SHP77 (cell line): ENCODE measurements at regions not wholly inside any gene's neighbourhood (a gene's known extent, or its start where the extent isn't known, plus 50 kb on each side); places are given as distances from the start of the nearest gene placed in this dataset.

Experiments used
- DNase-seq, 2 experiments: peaks; one replicate each; lab custom pipeline; 2025; lab: John Stamatoyannopoulos, UW

DNA sequence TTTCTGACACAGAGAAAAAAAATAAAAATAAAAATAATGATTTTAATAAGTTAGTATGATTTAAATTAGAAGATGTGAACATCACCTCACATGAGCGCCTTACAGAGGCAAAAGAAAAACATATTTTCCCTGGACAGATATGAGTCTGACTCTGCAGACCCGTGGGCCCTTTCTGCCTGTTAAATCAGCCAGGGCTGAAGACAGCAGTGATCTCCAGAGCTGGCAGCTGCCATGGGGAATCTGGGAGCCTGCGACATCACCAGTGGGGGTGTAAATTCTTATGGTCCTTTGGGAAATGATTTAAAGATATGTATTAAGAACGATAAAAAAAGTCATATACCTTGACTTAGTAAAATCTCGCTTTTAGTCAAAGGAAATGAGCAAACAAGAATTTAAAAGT lies 65.7 kb upstream of the FOXF1 start:
- DNase-seq, result no peak

GRCh38 chr16:86446279-86446678 lies 64.0 kb upstream of the FOXF1 start:
- no peak for DNase-seq

DNA sequence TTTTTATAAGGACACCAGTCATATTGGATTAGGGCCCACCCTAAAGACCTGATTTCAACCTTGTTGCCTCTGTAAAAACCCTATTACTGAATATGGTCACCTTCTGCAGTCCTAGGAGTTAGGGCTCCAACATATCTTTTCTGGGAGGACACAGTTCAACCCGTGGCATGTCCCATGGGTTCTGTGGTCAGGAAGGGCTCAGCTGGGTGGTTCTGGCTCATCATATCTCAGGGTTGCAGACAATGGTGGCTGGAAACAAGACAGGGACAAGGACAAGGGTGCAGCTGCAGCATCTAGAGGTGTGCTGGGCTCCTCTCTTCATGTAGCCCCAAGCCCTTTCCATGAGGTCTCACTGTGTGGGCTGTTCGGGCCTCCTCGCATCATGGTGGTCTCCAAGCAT lies 63.1 kb upstream of the FOXF1 start:
- no peak for DNase-seq

DNA sequence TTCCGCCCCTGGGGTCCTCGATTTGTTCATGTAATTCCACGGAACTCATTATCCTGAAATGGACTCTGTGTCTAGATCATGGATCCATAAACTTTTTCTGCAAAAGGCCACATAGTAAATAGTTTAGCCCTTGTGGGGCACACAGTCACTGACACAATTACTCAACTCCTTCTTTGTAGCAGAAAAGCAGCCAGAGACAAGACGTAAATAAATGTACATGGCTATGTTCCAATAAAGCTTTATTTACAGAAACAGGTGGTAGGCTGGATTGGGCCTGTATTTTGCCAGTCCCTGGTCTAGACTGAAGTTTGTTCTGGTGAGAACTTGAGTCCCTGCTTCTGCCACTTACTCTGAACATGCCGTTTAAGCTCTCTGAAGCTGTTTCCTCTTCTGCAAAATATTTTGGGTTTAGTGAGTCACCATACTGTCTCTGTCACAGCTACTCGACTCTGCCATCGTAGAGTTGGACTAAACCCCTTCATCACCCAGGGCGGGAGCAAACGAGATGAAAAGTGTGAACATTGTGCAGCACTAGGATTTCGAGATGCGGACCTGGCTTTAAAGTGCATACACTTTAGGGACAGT lies 61.9 kb upstream of the FOXF1 start:
- DNase-seq, result no peak

- no peak for DNase-seq
These were observed 60.8 kb upstream of the FOXF1 start for GRCh38 chr16:86449446-86450095.

DNA sequence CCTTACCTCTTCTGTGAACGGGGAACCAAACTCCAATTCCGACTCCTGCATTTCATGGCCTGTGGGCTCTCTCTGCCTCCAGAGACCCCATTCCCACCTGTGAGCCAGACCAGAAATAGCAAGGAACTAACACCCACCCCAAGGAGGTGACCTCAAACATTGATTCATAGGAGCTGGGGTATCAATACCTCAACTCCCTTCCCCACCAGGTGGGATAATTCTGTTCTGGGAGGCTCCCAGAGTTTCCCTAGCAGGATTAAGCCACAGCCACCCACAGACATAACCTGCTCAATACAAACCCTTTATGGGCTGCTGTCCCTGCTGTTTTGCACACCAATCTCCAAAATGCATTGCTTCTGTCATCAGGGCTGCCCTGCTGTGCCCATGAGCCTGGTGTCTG lies 59.6 kb upstream of the FOXF1 start:
- DNase-seq, result no peak

- no peak for DNase-seq
These were observed 57.9 kb upstream of the FOXF1 start for GRCh38 chr16:86452451-86452850.

DNA sequence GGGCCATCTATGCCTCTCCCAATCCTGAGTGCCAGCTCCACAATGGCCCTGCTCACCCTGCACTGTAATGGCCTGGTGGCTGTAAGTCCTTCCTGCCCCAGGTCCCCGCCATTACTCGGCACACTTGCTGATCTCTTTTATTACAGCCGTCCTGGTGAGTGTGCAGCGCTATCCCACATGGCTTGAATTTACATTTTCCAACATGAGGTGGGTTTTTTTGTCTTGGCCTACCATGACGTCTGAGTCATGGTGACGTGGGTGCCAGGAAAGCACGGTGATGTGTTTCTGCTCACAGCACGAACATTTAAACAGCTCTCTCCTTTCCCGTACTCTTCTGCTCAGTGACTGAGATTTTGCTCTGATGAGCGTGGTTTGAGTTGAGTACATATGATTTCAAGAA lies 55.2 kb upstream of the FOXF1 start:
- no peak for DNase-seq

DNA sequence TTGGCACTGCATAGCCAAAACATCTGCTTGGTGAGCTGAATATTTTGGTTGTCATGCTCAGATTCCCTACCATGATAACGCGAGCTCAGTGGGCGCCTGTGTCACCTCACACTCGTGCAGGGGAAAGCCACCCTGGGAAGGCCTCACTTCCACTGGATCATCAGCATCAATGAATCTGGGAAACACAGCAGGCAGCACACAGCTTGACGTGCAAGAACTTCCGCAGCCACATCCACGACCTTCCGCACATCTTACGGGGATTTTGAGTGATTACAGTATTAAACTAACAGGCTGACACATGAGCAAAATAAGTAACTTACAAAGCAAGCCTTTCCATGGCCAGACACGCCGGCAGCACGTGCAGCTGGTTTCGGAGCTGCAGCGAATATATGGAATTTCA lies 54.7 kb upstream of the FOXF1 start:
- DNase-seq, result no peak

DNA sequence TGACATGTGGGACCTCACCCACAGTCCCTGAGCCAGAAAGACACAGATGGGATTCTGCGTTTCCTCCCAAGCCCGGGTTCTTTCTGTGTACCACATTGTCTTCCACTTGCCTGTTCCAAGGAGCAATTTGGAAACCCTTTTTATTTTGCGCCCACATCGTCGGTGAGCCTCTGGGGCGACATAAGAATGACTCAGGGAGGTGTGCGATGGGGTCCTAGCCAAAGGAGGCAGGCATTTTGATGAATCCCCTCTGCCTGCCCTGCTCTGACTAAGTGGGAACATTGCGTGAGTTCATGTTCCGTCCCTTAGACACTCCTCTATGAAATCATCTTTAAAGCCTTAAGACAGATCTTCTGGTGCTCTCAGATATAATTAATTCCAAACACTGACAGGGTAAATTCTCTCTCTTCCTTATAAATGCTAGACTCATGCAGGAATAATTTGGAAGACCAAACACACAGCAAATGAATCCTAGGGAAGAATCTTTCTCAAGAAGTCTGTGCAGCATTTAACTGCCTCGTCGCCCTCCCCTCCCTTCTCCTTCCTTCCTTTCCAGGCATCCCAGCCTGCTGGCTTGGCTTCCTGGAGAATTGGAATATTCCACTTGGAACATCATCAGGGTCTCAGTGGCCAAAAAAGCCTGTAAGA lies 52.7 kb upstream of the FOXF1 start:
- DNase-seq, result no peak

DNA sequence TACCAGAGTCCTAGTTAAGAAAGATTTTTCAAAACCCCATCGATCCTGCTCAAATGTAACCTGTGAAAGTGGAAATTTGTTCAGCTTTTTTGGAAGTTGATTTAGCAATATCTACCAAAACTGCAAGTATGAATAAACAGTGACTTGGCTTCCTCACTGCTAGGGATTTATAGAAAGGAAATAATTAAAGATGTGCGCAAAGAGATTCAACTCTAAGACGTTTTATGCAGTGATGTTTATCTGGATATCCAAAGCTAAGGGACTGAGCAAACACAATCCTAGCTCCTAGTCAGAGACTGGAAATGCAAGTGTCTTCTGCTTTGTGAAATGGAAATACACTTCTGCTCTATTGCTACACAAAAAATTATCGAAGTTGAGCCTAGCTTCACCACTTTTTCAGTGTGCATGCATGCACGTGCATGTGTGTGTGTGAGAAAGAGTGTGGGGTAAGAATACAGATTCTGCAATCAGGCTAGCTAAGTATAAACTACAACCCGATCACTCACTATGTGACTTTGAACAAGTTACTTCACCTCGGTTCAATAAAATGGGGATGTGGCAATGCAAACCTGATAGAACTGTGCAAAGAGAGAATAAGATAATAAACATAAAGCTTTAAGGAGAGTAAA lies 52.1 kb upstream of the FOXF1 start:
- DNase-seq, result no peak

DNA sequence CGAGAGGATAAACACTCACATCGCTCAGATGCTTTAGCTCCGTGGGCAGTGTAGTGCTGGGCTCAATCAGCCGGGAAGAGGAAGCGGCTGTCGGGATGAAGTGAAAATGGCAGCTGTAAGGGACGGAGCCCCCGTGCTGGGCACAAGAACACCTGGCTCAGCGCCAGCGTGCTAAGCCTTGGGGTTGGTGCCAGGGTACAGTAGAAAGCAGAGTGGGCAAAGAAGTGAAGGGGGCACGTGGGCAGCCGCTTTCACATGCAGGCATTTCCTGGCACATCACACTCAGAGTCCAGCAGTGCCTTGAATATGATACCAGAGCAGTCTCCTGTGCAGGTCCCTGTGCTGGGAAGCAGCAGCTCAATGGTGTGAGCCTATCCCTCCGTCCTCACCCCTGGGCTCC lies 51.1 kb upstream of the FOXF1 start:
- DNase-seq, result no peak
